Activated T-helper 1 cell treated with anti-CD3 and anti-CD28 coated beads, Interleukin-2, amount 50 U/mL, for 16 hours (primary cell): ENCODE measurements at regions not wholly inside any gene's neighbourhood (a gene's known extent, or its start where the extent isn't known, plus 50 kb on each side); places are given as distances from the start of the nearest gene placed in this dataset.

ENCODE experiments used
- DNase-seq, 2 donors: peaks; one replicate each; pipeline ENCODE4 v3.0.0-alpha.2; 2020; ENCODE audit warnings: low read depth in 1 of 2, low spot score in 1 of 2

- no peak for DNase-seq
These were observed 64.4 kb upstream of the FUT8 start for GRCh38 chr14:65348137-65348536.

GRCh38 chr14:65349100-65349499, 63.4 kb upstream of the FUT8 start:
- DNase-seq = no peak

- DNase-seq = no peak
These were observed 60.9 kb upstream of the FUT8 start for GRCh38 chr14:65351493-65352194.

GRCh38 chr14:65352964-65353530, 59.5 kb upstream of the FUT8 start:
- DNase-seq = no peak

- no peak for DNase-seq
These were observed 58.4 kb upstream of the FUT8 start for GRCh38 chr14:65354131-65354530.

GRCh38 chr14:65354715-65355114, 57.8 kb upstream of the FUT8 start:
- no peak for DNase-seq

- no peak for DNase-seq
These were observed 56.1 kb upstream of the FUT8 start for GRCh38 chr14:65356327-65356836.

GRCh38 chr14:65357113-65357512, 55.4 kb upstream of the FUT8 start:
- DNase-seq = no peak

GRCh38 chr14:65357689-65358088, 54.8 kb upstream of the FUT8 start:
- DNase-seq = no peak

- no peak for DNase-seq
These were observed 53.0 kb upstream of the FUT8 start for GRCh38 chr14:65359503-65359902.

- no peak for DNase-seq
These were observed 52.3 kb upstream of the FUT8 start for GRCh38 chr14:65360144-65360784.

GRCh38 chr14:65361920-65362319, 50.6 kb upstream of the FUT8 start:
- DNase-seq = no peak
